Loucy (cell line): ENCODE measurements at regions not wholly inside any gene's neighbourhood (a gene's known extent, or its start where the extent isn't known, plus 50 kb on each side); places are given as distances from the start of the nearest gene placed in this dataset.

Experiments
- EZH2phosphoT487 ChIP-seq: fragments of 200-600 bp; IDR thresholded peaks from 2 replicates; pipeline ENCODE4 v1.6.1; 2018; ENCODE audit warnings: antibody characterized with exemption, mild to moderate bottlenecking, moderate library complexity, borderline replicate concordance
- TF ChIP-seq, protein P1 (sequence below): fragments of 200-600 bp; sonication (generic); conservative IDR thresholded peaks from 2 replicates; pipeline ENCODE4 v1.5.1; 2014; ENCODE audit warnings: mild to moderate bottlenecking, antibody characterized with exemption, low read length

GRCh38 chr16:65406933-65407332 lies 285.1 kb upstream of the CDH11 start:
- TF ChIP-seq, protein P1, sequence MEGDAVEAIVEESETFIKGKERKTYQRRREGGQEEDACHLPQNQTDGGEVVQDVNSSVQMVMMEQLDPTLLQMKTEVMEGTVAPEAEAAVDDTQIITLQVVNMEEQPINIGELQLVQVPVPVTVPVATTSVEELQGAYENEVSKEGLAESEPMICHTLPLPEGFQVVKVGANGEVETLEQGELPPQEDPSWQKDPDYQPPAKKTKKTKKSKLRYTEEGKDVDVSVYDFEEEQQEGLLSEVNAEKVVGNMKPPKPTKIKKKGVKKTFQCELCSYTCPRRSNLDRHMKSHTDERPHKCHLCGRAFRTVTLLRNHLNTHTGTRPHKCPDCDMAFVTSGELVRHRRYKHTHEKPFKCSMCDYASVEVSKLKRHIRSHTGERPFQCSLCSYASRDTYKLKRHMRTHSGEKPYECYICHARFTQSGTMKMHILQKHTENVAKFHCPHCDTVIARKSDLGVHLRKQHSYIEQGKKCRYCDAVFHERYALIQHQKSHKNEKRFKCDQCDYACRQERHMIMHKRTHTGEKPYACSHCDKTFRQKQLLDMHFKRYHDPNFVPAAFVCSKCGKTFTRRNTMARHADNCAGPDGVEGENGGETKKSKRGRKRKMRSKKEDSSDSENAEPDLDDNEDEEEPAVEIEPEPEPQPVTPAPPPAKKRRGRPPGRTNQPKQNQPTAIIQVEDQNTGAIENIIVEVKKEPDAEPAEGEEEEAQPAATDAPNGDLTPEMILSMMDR = no peak
- TF ChIP-seq EZH2phosphoT487 = no peak
